ENCODE measurements at regions not wholly inside any gene's neighbourhood (a gene's known extent, or its start where the extent isn't known, plus 50 kb on each side); places are given as distances from the start of the nearest gene placed in this dataset.

- CTCF ChIA-PET (ENCODE audit: low intra/inter-chr PET ratio): no interaction called here
- H3K9me3 ChIP-seq (replicated peaks; ENCODE audit: control insufficient read depth, insufficient read depth, low read depth, low read length): no peaks in the 10 kb centered on the region
- H3K4me3 ChIP-seq: no peak overlapping the region
- no peak for DNase-seq (ENCODE audit: extremely low read depth in 1 of 4, low spot score in 3 of 4)
- no peaks in the 10 kb centered on the region for H3K27me3 ChIP-seq (ENCODE audit: control insufficient read depth in 2 of 2, insufficient read depth in 2 of 2, low read length in 2 of 2)
- H3K9ac ChIP-seq (ENCODE audit: insufficient read depth in 1 of 2, low read depth in 2 of 2, low read length in 2 of 2): no peak overlapping the region
- no peaks in the 10 kb centered on the region for H3K9me1 ChIP-seq (ENCODE audit: control insufficient read depth, insufficient read depth, low read length)
- H3K4me1 ChIP-seq (replicated peaks in 1 of 2; ENCODE audit: control insufficient read depth in 2 of 2, insufficient read depth in 2 of 2, low read length in 2 of 2): no peaks in the 10 kb centered on the region
- intact Hi-C loops (cut with micrococcal nuclease): no loop called here
- no peaks in the 10 kb centered on the region for H4K20me1 ChIP-seq (replicated peaks; ENCODE audit: control insufficient read depth, insufficient read depth, low read length)
- BruUV-seq (replicated peaks): no TSS peak
- no peaks in the 10 kb centered on the region for H3K79me2 ChIP-seq (ENCODE audit: control insufficient read depth, insufficient read depth, low read length)
- POLR2A ChIA-PET: no interaction called here
- H3K27ac ChIP-seq (ENCODE audit: extremely low read depth, low read depth, low read length): no peak overlapping the region
- no peak for ATAC-seq
- TF ChIP-seq E2F5 (CRISPR knock-in tag; IDR thresholded peaks at IDR 0.05) (no peak), TCF7 (IDR thresholded peaks at IDR 0.05; ENCODE audit: borderline replicate concordance) (no peak), CHD7 (IDR thresholded peaks at IDR 0.05; ENCODE audit: low read depth, low read length) (no peak), HINFP (tag; conservative IDR thresholded peaks at IDR 0.05; ENCODE audit: low read depth) (no peak)
- H3K4me2 ChIP-seq (ENCODE audit: insufficient read depth, low read length): no peak overlapping the region
- no peak overlapping the region for H2AFZ ChIP-seq (ENCODE audit: low read depth, low read length)
- 0% methylated on average over 1 of the region's 3 CpGs for WGBS (ENCODE audit: insufficient coverage, low coverage, missing lambda C conversion rate)
- H3K36me3 ChIP-seq (ENCODE audit: control insufficient read depth, insufficient read depth, low read length): no peaks in the 10 kb centered on the region
- in situ Hi-C loops (cut with MboI): no loop called here
- no peak for FAIRE-seq
Observed at GRCh38 chr3:76760336-76760735, 279.6 kb upstream of the ROBO2 start.

Data from K562 (cell line).